ENCODE measurements at regions not wholly inside any gene's neighbourhood (a gene's known extent, or its start where the extent isn't known, plus 50 kb on each side); places are given as distances from the start of the nearest gene placed in this dataset.

DNA sequence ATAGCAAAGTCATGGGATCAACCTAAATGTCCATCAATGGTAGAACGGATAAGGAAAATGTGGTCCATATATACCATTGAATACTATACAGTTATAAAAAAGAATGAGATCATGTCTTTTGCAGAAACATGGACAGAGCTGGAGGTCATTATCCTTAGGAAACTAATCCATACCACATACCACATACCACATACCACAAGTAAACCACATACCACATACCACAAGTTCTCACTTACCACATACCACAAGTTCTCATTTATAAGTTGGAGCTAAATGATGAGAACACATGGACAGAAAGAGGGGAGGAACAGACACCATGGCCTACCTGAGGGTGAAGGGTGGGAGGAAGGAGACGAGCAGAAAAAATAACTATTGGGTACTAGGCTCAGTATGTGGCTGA, 154.6 kb upstream of the GHR start:
- FAIRE-seq (no peak), DNase-seq (ENCODE audit: insufficient read length, low spot score) (no peak)
- TF ChIP-seq, protein P1, sequence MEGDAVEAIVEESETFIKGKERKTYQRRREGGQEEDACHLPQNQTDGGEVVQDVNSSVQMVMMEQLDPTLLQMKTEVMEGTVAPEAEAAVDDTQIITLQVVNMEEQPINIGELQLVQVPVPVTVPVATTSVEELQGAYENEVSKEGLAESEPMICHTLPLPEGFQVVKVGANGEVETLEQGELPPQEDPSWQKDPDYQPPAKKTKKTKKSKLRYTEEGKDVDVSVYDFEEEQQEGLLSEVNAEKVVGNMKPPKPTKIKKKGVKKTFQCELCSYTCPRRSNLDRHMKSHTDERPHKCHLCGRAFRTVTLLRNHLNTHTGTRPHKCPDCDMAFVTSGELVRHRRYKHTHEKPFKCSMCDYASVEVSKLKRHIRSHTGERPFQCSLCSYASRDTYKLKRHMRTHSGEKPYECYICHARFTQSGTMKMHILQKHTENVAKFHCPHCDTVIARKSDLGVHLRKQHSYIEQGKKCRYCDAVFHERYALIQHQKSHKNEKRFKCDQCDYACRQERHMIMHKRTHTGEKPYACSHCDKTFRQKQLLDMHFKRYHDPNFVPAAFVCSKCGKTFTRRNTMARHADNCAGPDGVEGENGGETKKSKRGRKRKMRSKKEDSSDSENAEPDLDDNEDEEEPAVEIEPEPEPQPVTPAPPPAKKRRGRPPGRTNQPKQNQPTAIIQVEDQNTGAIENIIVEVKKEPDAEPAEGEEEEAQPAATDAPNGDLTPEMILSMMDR (IDR thresholded peaks at IDR 0.05; ENCODE audit: insufficient read depth, missing control alignments): no peak

DNA sequence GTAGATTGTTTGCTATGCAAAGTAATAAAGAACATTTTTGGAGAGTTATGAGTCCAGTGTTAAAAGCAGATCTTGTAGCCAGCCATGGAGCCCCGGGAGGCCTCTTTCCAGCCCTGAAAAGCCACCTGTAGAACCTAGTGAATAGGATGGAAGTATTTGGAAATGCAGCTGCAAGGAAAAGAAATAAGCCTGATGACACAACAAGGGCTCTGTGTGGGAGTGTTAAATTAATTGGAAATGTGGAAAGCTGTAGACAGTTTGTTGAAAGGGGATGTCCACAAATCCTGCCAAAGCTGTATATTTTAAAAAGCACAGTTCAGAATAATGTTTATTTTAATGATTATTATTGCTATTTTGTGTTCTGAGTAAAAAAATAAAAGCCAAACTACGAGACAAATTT, 152.5 kb upstream of the GHR start:
- no peak for FAIRE-seq

DNA sequence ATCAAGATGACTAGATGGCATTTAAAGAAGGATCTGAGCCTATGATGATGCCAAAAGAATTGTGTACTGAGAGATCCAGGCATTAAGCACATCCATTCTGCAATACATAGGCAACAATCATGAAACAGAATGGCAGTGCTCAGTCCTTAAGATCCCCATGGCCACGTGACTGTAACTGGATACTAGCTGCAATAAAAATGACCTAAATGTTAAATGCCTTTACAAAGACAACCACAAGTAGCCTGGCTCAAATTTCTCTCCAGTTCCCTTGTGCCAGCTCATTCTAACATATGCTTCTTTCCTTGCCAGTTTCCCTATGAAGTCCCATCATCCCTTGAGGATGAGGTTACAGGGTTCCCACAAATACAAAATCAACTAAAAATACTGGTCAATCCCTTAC, 148.3 kb upstream of the GHR start:
- FAIRE-seq (no peak), DNase-seq (ENCODE audit: insufficient read length, low spot score) (no peak)
- TF ChIP-seq, protein P1 (IDR thresholded peaks at IDR 0.05; ENCODE audit: insufficient read depth, missing control alignments): no peak

More for the DNA sequence above, 152.5 kb upstream of the GHR start:
- TF ChIP-seq, protein P1 (IDR thresholded peaks at IDR 0.05; ENCODE audit: insufficient read depth, missing control alignments): no peak
- no peak for DNase-seq (ENCODE audit: insufficient read length, low spot score)

DNA sequence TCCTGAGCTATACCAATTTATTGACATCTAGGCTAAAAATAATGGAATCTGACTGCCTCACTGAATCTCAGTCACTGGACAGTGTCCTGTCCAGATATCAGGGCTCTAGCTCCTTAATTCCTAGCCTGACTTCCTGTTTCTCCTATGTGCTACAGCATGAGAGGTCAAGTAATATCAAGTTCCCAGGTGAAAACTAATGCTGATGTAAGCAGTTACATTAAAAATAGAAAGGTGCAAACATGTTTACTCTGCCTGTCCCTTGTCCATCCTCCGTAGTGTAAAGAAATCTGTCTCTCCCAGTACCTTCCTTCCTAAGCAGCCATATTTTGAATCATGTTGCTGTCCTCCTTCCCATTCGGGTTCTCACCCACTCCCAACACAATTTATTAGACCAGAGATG, 145.9 kb upstream of the GHR start:
- FAIRE-seq (no peak), DNase-seq (ENCODE audit: insufficient read length, low spot score) (no peak)
- TF ChIP-seq, protein P1 (IDR thresholded peaks at IDR 0.05; ENCODE audit: insufficient read depth, missing control alignments): no peak

DNA sequence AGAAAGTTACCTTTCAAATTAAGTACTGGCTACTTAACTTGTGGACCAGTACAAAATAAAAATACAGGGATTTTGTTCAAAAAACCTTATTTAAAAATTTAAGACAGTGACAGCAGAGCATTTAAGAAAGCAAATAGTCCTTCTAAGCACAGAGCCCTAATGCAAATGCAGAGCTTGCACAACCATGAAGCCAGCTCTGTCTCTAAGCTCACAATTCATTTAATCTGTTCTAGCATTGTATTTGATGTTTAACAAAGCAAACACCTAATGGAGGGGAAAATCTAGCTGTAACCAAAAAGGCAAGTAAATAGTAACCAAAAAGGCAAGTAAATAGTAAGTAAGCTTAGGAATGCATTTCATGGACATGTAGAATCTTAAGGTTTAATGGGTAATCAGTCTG, 138.7 kb upstream of the GHR start:
- DNase-seq (ENCODE audit: insufficient read length, low spot score): no peak
- TF ChIP-seq, protein P1 (IDR thresholded peaks at IDR 0.05; ENCODE audit: insufficient read depth, missing control alignments): no peak
- FAIRE-seq: no peak

DNA sequence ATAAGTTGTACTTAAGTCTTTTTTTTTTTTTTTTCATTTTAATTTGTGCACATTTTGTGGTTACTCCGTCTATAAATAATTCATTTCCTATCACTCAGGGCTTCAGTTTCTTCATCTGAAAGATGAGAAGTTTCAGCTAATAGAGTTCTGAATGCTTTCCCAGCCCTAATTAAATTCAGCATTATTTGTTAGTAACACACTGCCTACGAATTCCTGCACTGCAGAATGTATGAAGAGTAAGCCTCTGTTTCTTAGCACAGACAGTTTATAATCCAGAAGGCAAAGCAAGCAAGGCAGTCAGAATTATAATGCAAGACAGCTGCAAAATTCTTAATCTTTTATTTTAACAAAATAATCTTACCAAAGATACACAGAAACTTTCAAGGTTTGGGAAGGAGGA, 138.0 kb upstream of the GHR start:
- TF ChIP-seq, protein P1 (IDR thresholded peaks at IDR 0.05; ENCODE audit: insufficient read depth, missing control alignments): no peak
- no peak for FAIRE-seq
- no peak for DNase-seq (ENCODE audit: insufficient read length, low spot score)

DNA sequence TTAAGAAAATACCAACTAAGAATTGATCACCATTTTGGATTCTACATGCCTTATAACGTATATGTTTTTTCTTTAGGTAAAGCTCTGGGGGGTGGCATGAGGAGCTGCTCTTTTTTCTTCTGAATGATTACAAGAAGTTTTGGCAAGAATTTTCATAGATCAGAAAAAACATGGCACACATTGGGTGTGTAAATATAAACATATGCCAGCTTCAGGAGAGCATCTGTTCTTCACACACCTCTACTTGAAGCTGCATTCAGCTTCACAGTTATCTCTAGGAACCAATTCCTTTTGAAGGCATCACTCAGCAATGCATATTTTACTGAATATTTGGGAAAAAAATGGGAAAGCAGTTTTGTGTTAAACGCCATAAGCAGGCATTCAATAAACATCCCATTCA, 122.7 kb upstream of the GHR start:
- FAIRE-seq: no peak
- no peak for DNase-seq (ENCODE audit: insufficient read length, low spot score)
- TF ChIP-seq, protein P1 (IDR thresholded peaks at IDR 0.05; ENCODE audit: insufficient read depth, missing control alignments): no peak
